ENCODE measurements at regions not wholly inside any gene's neighbourhood (a gene's known extent, or its start where the extent isn't known, plus 50 kb on each side); places are given as distances from the start of the nearest gene placed in this dataset.

DNA sequence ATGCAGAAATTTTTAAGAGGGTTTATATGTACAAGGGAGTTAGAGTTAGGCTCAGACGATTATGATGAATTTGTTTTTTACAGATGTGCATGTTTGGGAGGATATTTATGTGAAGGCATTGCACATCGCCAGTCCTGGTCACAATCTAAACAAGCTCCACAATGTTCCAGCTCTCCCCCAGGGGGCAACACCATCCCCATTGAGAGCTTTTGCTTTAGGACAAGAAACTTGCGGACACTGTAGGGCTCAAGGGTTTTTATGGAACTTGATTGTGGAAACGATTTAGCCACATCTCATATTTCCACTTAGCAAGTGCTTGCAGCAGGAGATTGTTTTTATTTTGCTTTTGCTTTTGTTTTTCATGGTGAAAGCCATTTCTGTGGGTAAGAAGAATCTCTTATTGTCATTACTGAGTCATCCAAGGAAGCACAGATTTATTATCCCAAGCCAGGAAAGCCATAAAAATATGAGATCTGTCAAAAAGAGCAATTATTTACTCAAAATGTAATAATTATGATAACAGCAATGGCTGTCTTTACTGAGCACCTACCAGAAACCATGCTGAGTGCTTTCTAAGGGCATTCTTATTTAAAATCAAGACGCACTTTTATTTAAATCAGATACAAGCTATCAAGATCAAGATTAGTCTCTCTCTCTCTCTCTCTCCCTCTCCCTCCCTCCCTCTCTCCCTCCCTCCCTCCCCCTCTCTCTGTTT is 276.7 kb upstream of the SRRM4 start:
- no peak for DNase-seq (ENCODE audit: low read depth)

DNA sequence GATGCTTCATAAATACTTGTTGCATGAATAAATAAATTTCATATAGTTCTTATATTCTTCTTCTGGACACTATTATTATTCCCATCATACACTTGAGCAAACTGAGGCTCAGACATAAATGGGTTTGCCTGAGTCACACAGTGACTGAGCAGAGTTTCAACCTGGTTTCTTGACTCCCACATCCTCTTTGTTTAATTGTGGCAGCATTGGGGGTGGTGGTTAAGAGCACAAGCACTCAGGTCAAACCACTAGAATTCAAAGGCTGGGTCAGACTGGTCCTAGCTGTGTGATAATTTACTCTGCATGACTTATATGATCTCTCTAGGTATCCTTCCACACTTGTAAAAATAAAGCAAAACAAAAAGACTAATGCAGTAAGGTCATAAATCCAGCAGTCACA is 274.9 kb upstream of the SRRM4 start:
- DNase-seq (ENCODE audit: low read depth) = no peak

DNA sequence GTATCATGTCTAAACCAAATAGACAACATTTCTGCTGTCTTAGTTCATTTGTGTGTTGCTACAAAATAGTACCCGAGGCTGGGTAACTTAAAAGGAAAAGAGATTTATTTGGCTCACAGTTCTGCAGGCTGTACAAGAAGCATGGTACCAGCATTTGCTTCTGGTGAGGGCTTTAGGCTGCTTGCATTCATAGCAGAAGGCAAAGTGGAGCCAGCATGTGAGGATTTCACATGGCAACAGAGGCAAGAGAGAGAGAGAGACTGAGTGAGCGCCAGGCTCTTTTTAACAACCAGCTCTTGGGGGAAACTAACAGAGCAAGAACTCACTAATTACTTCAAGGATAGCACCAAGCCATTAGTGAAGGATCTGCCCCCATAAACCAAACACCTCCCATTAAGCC is 271.4 kb upstream of the SRRM4 start:
- DNase-seq (ENCODE audit: low read depth) = no peak

DNA sequence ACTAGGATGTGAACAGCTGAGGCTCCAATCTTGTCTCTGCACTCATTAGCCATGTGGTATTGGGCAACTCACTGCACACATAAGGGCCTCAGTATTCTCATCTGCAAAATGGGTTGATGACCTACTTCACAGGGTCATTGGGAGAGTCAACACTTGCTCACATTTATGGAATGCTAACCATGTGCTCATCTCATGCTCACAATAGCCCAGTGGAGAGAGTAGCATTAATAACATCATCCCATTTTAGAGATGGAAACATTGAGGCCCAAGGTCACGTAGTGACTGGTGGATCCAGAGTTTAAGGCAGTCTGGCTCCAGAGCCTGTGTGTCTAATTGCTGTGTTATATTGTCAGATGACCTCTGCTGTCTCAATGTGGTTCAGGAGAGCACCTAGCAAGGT is 270.2 kb upstream of the SRRM4 start:
- no peak for DNase-seq (ENCODE audit: low read depth)

- no peak for DNase-seq (ENCODE audit: low read depth)
Observed at GRCh38 chr12:118714051-118714460, 267.3 kb upstream of the SRRM4 start.

GRCh38 chr12:118714500-118714899 is 266.8 kb upstream of the SRRM4 start:
- DNase-seq (ENCODE audit: low read depth) = no peak

GRCh38 chr12:118715647-118716046 is 265.7 kb upstream of the SRRM4 start:
- no peak for DNase-seq (ENCODE audit: low read depth)

- DNase-seq (ENCODE audit: low read depth) = no peak
Observed at GRCh38 chr12:118727196-118727978, 254.0 kb upstream of the SRRM4 start.

DNA sequence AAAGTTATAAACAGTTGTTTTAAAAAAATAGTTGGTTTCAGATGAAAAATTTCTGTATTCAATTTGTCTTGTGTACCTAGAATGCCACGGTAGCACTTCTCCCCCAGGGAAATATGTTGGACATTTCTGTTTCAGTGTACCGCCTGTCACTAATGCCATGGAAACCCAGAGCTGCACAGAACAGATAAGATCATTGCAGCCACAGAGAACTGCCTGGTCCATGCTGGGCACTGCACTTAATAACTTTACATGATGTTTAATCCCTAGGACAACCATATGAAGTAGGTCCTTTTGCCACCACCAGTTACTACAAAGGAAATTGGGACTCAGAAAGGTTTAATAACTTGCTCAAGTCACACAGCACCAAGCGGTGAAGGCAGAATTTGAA is 253.4 kb upstream of the SRRM4 start:
- DNase-seq (ENCODE audit: low read depth) = no peak

- no peak for DNase-seq (ENCODE audit: low read depth)
Observed at GRCh38 chr12:118734266-118734665, 247.1 kb upstream of the SRRM4 start.

GRCh38 chr12:118737985-118738540 is 243.3 kb upstream of the SRRM4 start:
- no peak for DNase-seq (ENCODE audit: low read depth)

- no peak for DNase-seq (ENCODE audit: low read depth)
Observed at GRCh38 chr12:118741194-118741593, 240.1 kb upstream of the SRRM4 start.

DNA sequence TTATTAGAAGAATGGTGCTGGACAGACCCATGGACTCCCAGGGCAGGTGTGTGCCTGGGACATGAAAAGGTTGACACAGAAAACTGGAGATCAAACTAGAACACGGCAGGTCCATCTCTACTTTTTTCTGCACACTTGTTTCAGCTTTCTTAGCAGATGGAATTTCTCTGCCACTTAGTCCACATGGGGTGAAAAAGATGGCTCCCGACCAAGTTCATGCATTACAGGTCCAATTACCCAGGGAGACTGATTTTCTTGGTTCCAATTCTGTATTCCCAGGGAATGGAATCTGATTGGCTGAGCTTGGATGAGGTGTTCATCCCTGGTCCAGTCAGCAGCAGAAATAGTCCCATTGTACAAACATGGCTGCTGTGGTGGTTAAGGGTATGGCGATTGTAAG is 238.9 kb upstream of the SRRM4 start:
- no peak for DNase-seq (ENCODE audit: low read depth)

DNA sequence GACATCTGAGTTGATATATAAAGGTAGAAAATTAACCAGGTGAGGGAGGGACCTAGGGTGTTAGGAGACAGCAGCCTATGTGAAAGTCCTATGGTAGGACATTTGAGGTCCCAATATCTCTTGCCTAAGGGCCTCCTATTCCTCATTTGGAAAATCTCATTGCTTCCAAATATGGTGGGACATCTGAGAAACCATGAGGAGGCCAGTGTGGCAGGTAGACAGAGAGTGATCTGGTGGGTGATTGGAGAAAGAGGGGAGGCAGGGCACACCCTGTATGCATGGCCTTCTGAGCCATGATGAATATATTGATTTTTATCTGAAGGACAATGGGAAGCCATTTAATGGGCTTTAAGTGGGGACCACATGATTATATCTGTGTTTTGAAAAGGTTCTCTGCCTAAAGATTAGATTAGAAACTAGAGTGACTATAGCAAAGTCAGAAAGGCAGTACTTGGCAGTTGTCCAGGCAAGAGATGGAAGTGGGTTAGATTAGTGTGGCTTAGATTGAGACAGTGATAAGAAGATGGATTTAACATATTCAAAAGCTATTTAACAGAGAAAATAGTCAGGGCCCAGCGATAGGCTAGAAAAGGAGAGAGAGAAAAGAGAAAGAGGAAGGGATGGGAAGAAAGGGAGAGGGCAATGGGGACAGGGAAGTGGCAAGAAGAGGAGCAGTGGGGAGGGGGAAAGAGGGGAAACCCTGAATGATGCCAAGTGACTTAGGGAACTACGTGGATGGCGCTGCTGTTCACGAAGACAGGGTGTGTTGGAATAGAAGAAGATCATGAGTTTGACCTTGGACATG is 237.2 kb upstream of the SRRM4 start:
- no peak for DNase-seq (ENCODE audit: low read depth)

- DNase-seq (ENCODE audit: low read depth) = no peak
Observed at GRCh38 chr12:118746176-118746575, 235.2 kb upstream of the SRRM4 start.

- DNase-seq (ENCODE audit: low read depth) = no peak
Observed at GRCh38 chr12:118746960-118747359, 234.4 kb upstream of the SRRM4 start.

DNA sequence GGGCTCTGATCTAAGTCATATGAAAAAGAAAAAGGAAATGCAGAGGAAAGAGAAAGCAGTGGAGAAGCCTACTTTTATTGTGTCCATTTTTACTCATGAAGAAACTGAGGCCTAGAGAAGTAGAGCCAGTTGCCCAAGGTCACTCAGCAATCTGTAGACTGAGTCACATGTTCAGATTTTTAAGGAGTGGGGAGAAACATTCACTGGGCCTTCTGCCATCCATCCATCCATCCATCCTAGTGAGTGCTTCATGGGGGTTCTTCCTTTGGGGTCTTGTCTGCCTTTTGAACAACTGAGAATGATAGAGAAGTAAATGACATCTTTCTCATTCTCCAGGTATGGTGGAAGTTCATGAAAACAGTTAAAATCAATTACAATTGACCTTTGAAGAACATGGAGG is 233.6 kb upstream of the SRRM4 start:
- DNase-seq (ENCODE audit: low read depth) = no peak

- DNase-seq (ENCODE audit: low read depth) = no peak
Observed at GRCh38 chr12:118748478-118749380, 232.6 kb upstream of the SRRM4 start.

GRCh38 chr12:118749646-118750045 is 231.7 kb upstream of the SRRM4 start:
- DNase-seq (ENCODE audit: low read depth) = no peak

DNA sequence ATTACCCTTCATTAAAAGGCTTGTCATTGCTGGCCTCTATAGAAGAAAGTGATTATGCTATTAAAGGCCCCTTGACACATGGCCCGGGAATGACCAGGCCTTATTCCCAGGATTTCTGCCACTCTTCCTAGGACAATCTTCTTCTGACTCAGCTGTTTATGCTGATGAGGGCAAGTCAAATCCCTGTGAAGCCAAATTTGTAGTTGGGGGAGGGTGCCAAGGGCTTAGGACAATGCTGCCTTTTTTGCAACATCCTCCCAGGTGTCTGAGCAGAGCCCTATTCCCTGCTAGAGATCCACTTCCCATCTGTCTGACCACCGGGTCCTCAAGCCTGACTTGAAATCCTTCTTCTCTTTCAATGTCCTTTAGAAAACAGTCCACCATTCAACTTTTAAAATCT is 230.7 kb upstream of the SRRM4 start:
- no peak for DNase-seq (ENCODE audit: low read depth)

- DNase-seq (ENCODE audit: low read depth) = no peak
Observed at GRCh38 chr12:118751355-118751754, 230.0 kb upstream of the SRRM4 start.

- DNase-seq (ENCODE audit: low read depth) = no peak
Observed at GRCh38 chr12:118760623-118761022, 220.7 kb upstream of the SRRM4 start.

All from EH (cell line).